Motor neuron (in vitro differentiated cells): ENCODE measurements at regions not wholly inside any gene's neighbourhood (a gene's known extent, or its start where the extent isn't known, plus 50 kb on each side); places are given as distances from the start of the nearest gene placed in this dataset.
"Not testable (repeated sequence)": the region's sequence is repeated elsewhere in the genome, so short reads cannot be mapped to it uniquely, and the experiment has no call there.

Source experiments
- ATAC-seq, 8 experiments: fragments of 200-7000 bp; cut with Tn5 transposase; replicated peaks in 6 of 8; 2 replicates each; pipeline ENCODE4 v1.8.0; 2021; ENCODE audit warnings: mild to moderate bottlenecking in 8 of 8, moderate library complexity in 8 of 8
- H3K27ac ChIP-seq, 2 donors: fragments of 250-450 bp; sonication (Bioruptor Pico); 2 replicates each; pipeline ENCODE4 v1.9.0; 2021; ENCODE audit warnings: antibody characterized with exemption in 2 of 2, mild to moderate bottlenecking in 2 of 2, moderate library complexity in 1 of 2
- H3K4me1 ChIP-seq, 2 donors: fragments of 250-450 bp; sonication (Bioruptor Pico); replicated peaks in 1 of 2; 2 replicates each; pipeline ENCODE4 v1.6.1; 2021; ENCODE audit warnings: antibody characterized with exemption in 2 of 2, mild to moderate bottlenecking in 2 of 2, moderate library complexity in 1 of 2
- H3K4me3 ChIP-seq, 5 donors: fragments of 250-450 bp; sonication (Bioruptor Pico); 2 replicates each; pipeline ENCODE4 v1.9.0; 2021; ENCODE audit warnings: antibody characterized with exemption in 5 of 5, mild to moderate bottlenecking in 5 of 5, moderate library complexity in 4 of 5
- WGBS, 10 experiments: fragments of 450-650 bp; shearing (Covaris generic); methylation state at CpG; one replicate each; pipeline ENCODE4 v1.0.0; 2022; 5-methylcytosine and 5-hydroxymethylcytosine counted together
- in situ Hi-C, 9 experiments: fragments of 400-800 bp; cut with MboI; loops; one replicate each; pipeline ENCODE4 v1.15.0; 2021; ENCODE audit warnings: low sequenced_read_pairs in 9 of 9, low pct_unique_long_range_greater_than_20kb in 2 of 9; ENCODE audit not compliant: unreplicated experiment in 9 of 9

DNA sequence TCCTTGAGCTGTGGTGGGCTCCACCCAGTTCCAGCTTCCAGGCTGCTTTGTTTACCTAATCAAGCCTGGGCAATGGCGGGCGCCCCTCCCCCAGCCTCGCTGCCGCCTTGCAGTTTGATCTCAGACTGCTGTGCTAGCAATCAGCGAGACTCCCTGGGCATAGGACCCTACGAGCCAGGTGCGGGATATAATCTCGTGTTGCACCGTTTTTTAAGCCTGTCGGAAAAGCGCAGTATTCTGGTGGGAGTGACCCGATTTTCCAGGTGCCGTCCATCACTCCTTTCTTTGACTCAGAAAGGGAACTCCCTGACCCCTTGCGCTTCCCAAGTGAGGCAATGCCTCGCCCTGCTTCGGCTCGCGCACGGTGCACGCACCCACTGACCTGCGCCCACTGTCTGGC lies 133.0 kb upstream of the TCF4 start:
- no CpG with 5 or more reads among the region's 21 CpGs for WGBS, 10 experiments
- ATAC-seq, in situ Hi-C loops, H3K4me1 ChIP-seq: not testable (repeated sequence)
- peak overlapping the region; percentile 85 to 88 for H3K27ac ChIP-seq
- H3K4me3 ChIP-seq = peak overlapping the region; percentile 37 to 75 (median 53)

DNA sequence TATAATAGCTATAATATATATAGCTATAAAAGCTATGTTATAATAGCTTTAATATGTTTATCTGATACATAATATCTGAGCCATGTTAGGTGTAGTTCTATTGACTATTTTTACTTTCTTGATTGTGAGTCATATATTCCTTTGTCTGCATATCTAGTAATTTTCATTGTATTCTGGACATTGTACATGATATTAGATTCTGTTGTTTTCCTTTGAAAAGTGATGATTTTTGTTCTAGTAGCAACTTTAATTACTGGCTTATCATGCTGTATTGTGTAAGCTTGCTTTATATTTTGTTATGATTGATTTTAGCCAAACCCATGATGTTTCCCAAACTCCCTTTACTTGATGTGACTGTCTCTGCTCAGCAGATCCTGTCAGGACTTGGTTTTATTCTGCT lies 125.7 kb upstream of the TCF4 start:
- no peak overlapping the region for H3K4me3 ChIP-seq
- no peak for ATAC-seq
- in situ Hi-C loops = no loop called here
- H3K4me1 ChIP-seq = no peaks in the 10 kb centered on the region
- no peak overlapping the region for H3K27ac ChIP-seq

DNA sequence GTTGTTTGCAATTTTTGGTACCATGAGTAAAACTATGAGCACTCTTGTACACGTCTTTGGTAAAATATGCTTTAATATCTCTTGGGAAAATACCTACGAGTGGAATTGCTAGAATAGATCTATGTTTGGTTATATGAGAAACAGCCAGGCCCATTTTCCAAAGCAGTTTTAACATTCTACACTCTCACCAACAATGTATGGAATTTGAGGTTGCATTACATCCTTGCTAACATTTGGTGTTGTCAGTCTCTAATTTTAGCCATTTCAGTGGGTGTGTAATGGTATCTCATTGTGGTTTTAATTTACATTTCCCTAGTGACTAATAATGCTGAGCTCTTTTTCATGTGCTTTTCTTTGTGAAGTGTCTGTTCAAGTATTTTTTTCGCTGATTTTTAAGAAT lies 118.9 kb upstream of the TCF4 start:
- in situ Hi-C loops = no loop called here
- no peaks in the 10 kb centered on the region for H3K4me1 ChIP-seq
- H3K27ac ChIP-seq = no peak overlapping the region
- WGBS, 10 experiments = 15 to 100% (median 82%) methylated on average over 1 to 3 of the region's 3 CpGs; no CpG with 5 or more reads in 1 of the 10 experiments
- peak in 2 of 8 experiments; percentile 37 to 54 for ATAC-seq
- H3K4me3 ChIP-seq = no peak overlapping the region

DNA sequence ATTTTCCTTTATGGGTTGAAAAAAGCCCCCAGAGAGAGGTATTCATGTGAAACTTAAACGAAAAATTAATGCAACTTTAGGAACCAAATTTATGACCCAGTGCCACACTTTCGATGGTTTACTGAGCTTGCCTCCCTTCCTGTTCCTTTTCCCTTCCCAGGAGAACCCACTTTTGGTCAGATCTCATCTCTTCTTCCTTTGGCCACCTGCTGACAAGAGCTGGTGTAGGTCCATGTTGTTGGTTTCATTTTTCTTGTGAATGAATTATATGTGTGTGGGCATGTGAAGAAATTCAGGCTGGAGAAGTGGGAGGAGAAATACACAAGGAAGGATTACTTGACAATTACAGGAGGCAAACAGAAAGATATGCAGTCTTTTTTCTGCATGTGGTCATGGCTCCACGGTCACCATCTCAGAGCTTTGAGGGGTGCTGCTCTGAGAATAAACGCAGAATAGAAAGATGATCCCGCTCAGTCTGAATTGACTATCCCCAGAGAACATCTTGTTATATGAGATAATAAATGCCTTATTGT lies 111.3 kb upstream of the TCF4 start:
- Histone ChIP-seq H3K4me3 (no peak overlapping the region), H3K4me1 (no peaks in the 10 kb centered on the region), H3K27ac (no peak overlapping the region)
- in situ Hi-C loops = no loop called here
- WGBS, 10 experiments = 12 to 98% (median 79%) methylated on average over 1 to 5 of the region's 5 CpGs
- peak in 2 of 8 experiments; percentile 36 to 48 for ATAC-seq

DNA sequence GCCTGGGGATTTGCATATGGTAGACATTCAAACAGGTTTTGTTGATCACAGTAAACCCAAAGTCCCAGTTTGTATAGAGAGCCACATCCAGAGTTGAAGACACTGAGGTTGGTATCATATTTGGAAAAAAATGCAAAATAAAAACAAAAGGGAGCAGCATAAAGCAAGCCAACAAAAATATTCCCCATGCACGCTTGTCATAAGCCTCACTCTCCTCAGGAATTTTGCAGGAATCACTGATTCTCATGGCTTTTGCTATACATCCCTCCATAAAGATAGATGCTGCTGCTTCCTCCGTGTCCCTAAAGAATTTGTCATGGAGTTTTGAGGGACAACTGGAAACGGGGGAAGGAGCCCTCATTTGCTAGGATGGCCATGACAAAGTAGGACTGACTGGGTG lies 108.8 kb upstream of the TCF4 start:
- WGBS, 10 experiments = 50 to 100% (median 90%) methylated on average over 1 to 3 of the region's 3 CpGs; no CpG with 5 or more reads in 3 of the 10 experiments
- H3K4me1 ChIP-seq = no peaks in the 10 kb centered on the region
- in situ Hi-C loops = no loop called here
- no peak for ATAC-seq
- no peak overlapping the region for H3K4me3 ChIP-seq
- no peak overlapping the region for H3K27ac ChIP-seq

DNA sequence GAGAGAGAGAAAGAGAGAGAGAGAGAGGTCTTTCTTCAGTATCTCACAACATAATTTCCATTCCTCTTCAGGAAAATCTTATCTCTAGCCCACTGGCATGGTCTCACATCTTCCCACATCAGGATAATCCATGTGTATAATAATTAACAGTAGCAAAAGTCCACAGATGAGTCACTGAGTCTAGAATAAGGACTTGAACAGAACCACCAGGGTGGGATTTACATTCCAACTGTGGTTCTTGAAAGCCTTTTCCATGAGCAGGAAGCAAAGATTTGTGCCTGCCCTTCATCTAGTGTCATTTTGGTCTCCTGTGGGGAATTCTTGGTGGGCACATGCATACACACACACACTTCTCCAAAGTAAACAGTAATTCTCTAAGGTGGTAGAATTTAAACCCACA lies 107.1 kb upstream of the TCF4 start:
- ATAC-seq = no peak

DNA sequence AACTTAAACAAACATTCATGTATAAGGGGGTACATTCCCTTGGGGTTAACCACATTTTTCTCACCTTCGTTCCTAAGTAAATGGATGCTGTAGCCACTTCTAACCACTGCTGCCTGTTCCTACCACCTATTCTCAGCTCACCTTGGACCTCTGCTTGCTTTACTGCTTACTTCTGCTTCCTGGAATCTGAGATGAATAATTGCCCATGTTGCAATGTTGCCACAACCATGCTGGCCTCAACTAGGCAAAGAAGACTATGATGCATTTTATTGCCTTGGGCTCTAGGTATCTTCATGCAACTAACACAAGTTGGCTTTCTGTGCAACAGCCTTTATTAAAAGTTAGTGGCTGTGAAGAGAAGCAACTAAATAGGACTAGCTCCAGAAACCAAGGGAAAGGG lies 106.3 kb upstream of the TCF4 start:
- 50 to 100% (median 90%) methylated on average over 1 of the region's 1 CpG; no CpG with 5 or more reads in 3 of the 10 experiments for WGBS, 10 experiments
- no peaks in the 10 kb centered on the region for H3K4me1 ChIP-seq
- no peak overlapping the region for H3K27ac ChIP-seq
- H3K4me3 ChIP-seq = no peak overlapping the region
- in situ Hi-C loops = no loop called here
- ATAC-seq = no peak

More for the DNA sequence above, 107.1 kb upstream of the TCF4 start:
- H3K27ac ChIP-seq = no peak overlapping the region
- in situ Hi-C loops = no loop called here
- no peak overlapping the region for H3K4me3 ChIP-seq
- H3K4me1 ChIP-seq = no peaks in the 10 kb centered on the region

DNA sequence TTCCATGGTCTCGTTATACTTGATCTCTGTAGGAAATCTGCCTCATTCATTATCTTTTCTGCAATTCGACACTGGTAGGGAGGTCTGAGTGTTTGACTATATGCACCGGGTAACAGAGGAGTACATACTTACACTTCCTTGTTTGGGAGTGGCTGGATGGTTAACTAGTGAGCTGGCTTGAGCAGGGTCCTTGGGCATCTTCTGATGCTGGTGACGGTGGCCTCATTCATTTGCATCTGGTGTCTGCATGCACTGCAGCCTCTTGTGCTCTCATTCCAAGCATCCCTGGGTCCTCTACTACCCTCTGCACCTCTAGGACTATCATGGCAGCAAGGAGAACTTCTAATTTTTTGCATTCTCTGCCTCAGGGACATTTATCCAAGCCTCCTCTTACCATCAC lies 100.0 kb upstream of the TCF4 start:
- no peak overlapping the region for H3K4me3 ChIP-seq
- in situ Hi-C loops = no loop called here
- H3K4me1 ChIP-seq = no peaks in the 10 kb centered on the region
- 0 to 93% (median 80%) methylated on average over 1 to 4 of the region's 4 CpGs for WGBS, 10 experiments
- ATAC-seq = peak in 2 of 8 experiments; percentile 55 to 63
- H3K27ac ChIP-seq = no peak overlapping the region

DNA sequence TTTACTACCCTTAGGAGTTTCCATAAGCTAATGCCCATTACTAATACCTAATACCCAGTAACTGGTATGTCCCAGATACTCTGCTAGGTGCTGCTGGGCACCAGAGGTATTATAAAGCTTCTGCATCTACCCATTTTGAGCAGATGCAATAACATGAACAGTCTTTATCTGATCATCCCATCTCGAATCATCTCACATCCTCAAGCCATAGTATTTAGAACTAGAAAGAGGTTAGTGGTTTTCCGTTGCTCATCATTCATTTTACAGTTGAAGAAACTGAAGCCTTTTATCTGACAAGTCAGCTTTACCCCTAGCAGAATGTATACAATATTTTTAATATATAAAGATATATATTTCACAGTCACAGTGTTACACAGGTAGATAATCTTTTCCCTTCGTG lies 99.1 kb upstream of the TCF4 start:
- WGBS, 10 experiments = 49 to 100% (median 73%) methylated on average over 1 to 3 of the region's 3 CpGs; no CpG with 5 or more reads in 1 of the 10 experiments
- Histone ChIP-seq H3K4me1 (no peaks in the 10 kb centered on the region), H3K27ac (no peak overlapping the region), H3K4me3 (no peak overlapping the region)
- no peak for ATAC-seq
- in situ Hi-C loops = no loop called here

DNA sequence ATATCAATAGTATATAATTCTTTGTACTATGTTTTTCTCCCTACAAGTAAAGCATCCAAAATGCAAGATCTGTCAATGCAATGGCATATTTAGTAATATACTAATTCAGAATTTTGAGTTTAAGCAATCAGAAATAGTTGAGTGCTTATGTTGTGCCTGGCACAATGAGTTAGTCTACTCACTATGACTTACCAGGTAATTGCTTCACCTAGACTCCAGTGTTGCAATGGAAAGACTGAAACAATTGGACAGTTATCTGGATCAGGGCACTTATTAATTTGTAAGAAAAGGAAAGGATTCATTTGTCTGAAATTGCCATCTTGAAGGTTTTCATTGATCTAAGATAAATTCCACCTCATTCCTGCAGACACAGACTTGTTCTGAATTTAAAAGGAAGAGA lies 97.6 kb upstream of the TCF4 start:
- no peak for ATAC-seq
- in situ Hi-C loops = no loop called here
- no peak overlapping the region for H3K4me3 ChIP-seq
- no peaks in the 10 kb centered on the region for H3K4me1 ChIP-seq
- no peak overlapping the region for H3K27ac ChIP-seq

DNA sequence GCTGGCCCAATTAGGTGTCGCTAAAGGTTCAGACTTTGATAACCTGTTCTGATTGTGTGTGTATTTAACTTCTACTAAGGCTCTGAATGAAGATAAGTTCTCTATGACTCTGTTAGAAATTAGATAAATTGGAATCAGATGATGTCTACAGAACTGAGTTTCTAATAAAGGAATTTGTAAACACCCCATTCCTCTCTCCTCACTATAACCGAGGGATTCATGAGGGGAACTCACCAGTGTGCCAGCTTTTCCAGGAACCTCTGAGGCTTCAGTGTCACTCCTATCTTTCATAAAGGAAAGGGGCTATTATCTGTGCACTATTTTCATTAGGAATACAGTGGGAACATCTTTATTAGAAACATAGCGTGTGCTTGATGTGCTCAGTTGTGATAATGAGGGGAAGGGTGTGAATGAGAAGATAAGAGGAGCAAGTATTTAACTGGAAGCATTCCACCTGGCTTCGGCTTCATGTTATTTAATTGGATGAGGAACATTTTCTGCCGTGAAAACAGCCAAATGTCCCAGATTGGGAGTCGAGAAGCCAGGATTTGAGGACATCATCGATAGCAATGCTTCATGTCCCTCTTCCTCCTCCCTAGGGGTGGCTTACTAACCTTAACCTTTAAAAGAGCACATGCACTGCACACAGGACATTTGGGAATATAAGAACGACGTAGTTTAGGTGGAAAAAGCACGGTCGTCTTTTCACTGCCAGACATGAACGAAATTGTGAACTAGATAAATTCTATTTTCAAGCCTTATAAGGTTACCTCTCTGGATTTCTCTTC lies 84.8 kb upstream of the TCF4 start:
- Histone ChIP-seq H3K4me1 (no peaks in the 10 kb centered on the region), H3K27ac (no peak overlapping the region), H3K4me3 (no peak overlapping the region)
- 20 to 81% (median 70%) methylated on average over 3 to 11 of the region's 12 CpGs; no CpG with 5 or more reads in 1 of the 10 experiments for WGBS, 10 experiments
- in situ Hi-C loops = no loop called here
- no peak for ATAC-seq

DNA sequence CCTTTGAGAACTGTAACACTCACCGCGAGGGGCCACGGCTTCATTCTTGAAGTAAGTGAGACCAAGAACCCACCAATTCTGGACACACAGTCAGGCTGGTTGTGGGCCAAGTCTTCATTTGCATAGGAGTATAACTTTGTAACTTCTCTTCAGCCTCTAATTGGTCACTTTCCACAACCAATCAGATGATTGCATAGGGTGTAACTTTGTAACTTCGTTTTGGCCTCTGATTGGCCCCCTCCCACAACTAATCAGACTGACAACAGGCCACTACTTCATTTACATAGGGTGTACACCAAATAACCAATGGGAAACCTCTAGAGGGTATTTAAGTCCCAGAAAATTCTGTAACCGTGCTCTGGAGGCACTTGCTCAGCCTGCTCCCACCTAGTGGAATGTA lies 77.5 kb upstream of the TCF4 start:
- no peak for ATAC-seq
- WGBS, 10 experiments = 71 to 100% (median 92%) methylated on average over 1 to 5 of the region's 5 CpGs; no CpG with 5 or more reads in 2 of the 10 experiments

DNA sequence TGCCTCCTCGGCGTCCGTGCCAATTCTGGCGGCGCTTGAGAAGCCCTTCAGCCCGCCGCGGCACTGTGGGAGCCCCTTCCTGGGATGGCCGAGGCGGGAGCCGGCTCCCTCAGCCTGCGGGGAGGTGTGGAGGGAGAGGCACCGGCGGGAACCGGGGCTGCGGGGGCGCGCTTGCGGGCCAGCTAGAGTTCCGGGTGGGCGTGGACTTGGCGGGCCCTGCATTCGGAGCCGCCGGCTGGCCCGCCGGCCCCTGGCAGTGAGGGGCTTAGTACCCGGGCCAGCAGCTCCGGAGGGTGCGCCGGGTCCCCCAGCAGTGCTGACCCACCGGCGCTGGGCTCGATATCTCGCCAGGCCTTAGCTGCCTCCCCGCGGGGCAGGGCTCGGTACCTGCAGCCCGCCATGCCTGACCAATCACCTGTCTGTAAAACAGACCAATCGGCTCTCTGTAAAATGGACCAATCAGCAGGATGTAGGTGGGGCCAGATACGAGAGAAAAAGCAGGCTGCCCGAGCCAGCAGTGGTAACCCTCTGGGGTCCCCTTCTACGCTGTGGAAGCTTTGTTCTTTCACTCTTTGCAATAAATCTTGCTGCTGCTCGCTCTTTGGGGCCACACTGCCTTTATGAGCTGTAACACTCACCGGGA lies 76.9 kb upstream of the TCF4 start:
- H3K4me3 ChIP-seq, in situ Hi-C loops, ATAC-seq, H3K27ac ChIP-seq, H3K4me1 ChIP-seq: not testable (repeated sequence)
- WGBS, 10 experiments = 85 to 100% (median 99%) methylated on average over 3 to 12 of the region's 45 CpGs; no CpG with 5 or more reads in 6 of the 10 experiments

More for the DNA sequence above, 77.5 kb upstream of the TCF4 start:
- Histone ChIP-seq H3K27ac (no peak overlapping the region), H3K4me3 (no peak overlapping the region), H3K4me1 (no peaks in the 10 kb centered on the region)
- in situ Hi-C loops = no loop called here

DNA sequence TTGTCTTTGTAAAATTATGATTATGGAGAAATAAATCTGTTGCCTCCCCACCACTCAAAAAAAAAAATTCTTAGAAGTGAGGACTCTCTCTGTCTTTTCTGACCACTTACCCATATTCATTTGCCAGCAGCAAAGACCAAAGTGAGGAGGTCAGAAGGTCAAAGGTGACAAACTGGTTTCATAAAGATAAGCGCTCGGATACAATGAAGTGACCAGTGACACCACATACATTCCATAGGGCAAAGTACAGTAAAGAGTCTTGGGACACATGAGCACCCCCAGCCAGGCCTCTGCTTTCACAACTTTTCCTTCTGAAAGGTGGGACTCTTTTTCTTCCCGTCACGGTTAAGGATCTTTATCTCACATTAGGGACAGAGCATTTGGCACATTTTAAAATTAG lies 75.9 kb upstream of the TCF4 start:
- no peaks in the 10 kb centered on the region for H3K4me1 ChIP-seq
- in situ Hi-C loops = no loop called here
- H3K4me3 ChIP-seq = no peak overlapping the region
- 92 to 100% (median 98%) methylated on average over 2 to 4 of the region's 4 CpGs; no CpG with 5 or more reads in 2 of the 10 experiments for WGBS, 10 experiments
- H3K27ac ChIP-seq = no peak overlapping the region
- ATAC-seq = no peak
